Neural cell (in vitro differentiated cells): ENCODE measurements at regions not wholly inside any gene's neighbourhood (a gene's known extent, or its start where the extent isn't known, plus 50 kb on each side); places are given as distances from the start of the nearest gene placed in this dataset.

ENCODE experiments used
- H2AFZ ChIP-seq: fragments of 200-600, 300-800 bp; sonication (generic), shearing (Covaris generic); 2 replicates; pipeline ENCODE4 v1.6.0; 2014; ENCODE audit warnings: low read depth, mild to moderate bottlenecking, antibody characterized with exemption, low read length, moderate library complexity
- H3F3A ChIP-seq: fragments of 200-600 bp; shearing (Covaris generic); 2 replicates; pipeline ENCODE4 v1.6.1; 2016; ENCODE audit warnings: mild to moderate bottlenecking, moderate library complexity, mixed read lengths, antibody characterized with exemption, low read length; ENCODE audit not compliant: insufficient read depth, poor library complexity, severe bottlenecking
- H3K27ac ChIP-seq: fragments of 200-600, 300-800 bp; sonication (generic), shearing (Covaris generic); 2 replicates; pipeline ENCODE4 v1.5.1; 2014; ENCODE audit warnings: mild to moderate bottlenecking, low read length, moderate library complexity
- H3K27me3 ChIP-seq: fragments of 300-800, 200-600 bp; sonication (generic), shearing (Covaris generic); 2 replicates; pipeline ENCODE4 v1.6.0; 2014; ENCODE audit warnings: mild to moderate bottlenecking, low read depth, low read length, moderate library complexity; ENCODE audit not compliant: insufficient read depth
- H3K36me3 ChIP-seq: fragments of 300-800, 200-600 bp; sonication (generic), shearing (Covaris generic); 2 replicates; pipeline ENCODE4 v1.5.1; 2014; ENCODE audit warnings: mild to moderate bottlenecking, antibody characterized with exemption, low read length, moderate library complexity; ENCODE audit not compliant: insufficient read depth
- H3K4me2 ChIP-seq: fragments of 300-800, 200-600 bp; sonication (generic), shearing (Covaris generic); 2 replicates; pipeline ENCODE4 v1.6.0; 2014; ENCODE audit warnings: mild to moderate bottlenecking, low read length
- H3K4me3 ChIP-seq: fragments of 300-800, 200-600 bp; sonication (generic), shearing (Covaris generic); 2 replicates; pipeline ENCODE4 v1.5.1; 2014; ENCODE audit warnings: mild to moderate bottlenecking, low read length, moderate library complexity
- H3K79me2 ChIP-seq: fragments of 200-600 bp; shearing (Covaris generic); replicated peaks from 2 replicates; pipeline ENCODE4 v1.6.0; 2014; ENCODE audit warnings: mild to moderate bottlenecking, low read length, moderate library complexity; ENCODE audit not compliant: insufficient read depth
- H3K9ac ChIP-seq: fragments of 300-800, 200-600 bp; sonication (generic), shearing (Covaris generic); 2 replicates; pipeline ENCODE4 v1.6.1; 2016; ENCODE audit warnings: mild to moderate bottlenecking, low read length, mixed read lengths
- H3K9me2 ChIP-seq: fragments of 200-600 bp; shearing (Covaris generic); 2 replicates; pipeline ENCODE4 v1.6.1; 2016; ENCODE audit warnings: mild to moderate bottlenecking, low read length, mixed read lengths; ENCODE audit not compliant: insufficient read depth
- H3K9me3 ChIP-seq: fragments of 200-600, 300-800 bp; sonication (generic), shearing (Covaris generic); 2 replicates; pipeline ENCODE4 v1.6.1; 2016; ENCODE audit warnings: mild to moderate bottlenecking, mixed run types, low read length, moderate library complexity, mixed read lengths
- H4K20me1 ChIP-seq: fragments of 200-600 bp; shearing (Covaris generic); 2 replicates; pipeline ENCODE4 v1.6.1; 2016; ENCODE audit warnings: mild to moderate bottlenecking, mixed run types; ENCODE audit not compliant: insufficient read depth
- CTCF ChIP-seq: fragments of 450-650 bp; IDR thresholded peaks from 2 replicates; pipeline ENCODE4 v1.5.1; 2014; ENCODE audit warnings: antibody characterized with exemption, mild to moderate bottlenecking, moderate library complexity; ENCODE audit not compliant: poor library complexity, severe bottlenecking
- EP300 ChIP-seq: fragments of 450-650 bp; conservative IDR thresholded peaks from 2 replicates; pipeline ENCODE4 v1.6.1; 2014; ENCODE audit warnings: antibody characterized with exemption, mild to moderate bottlenecking, moderate library complexity; ENCODE audit not compliant: poor library complexity, severe bottlenecking
- EZH2 ChIP-seq: fragments of 200-600, 300-800 bp; shearing (Covaris generic), sonication (generic); IDR thresholded peaks from 2 replicates; pipeline ENCODE4 v1.6.1; 2014; ENCODE audit warnings: antibody characterized with exemption, low read length, borderline replicate concordance, mild to moderate bottlenecking; ENCODE audit not compliant: insufficient read depth, poor library complexity, severe bottlenecking
- MXI1 ChIP-seq: fragments of 450-650 bp; conservative IDR thresholded peaks from 2 replicates; pipeline ENCODE4 v1.6.1; 2014; ENCODE audit warnings: antibody characterized with exemption, mild to moderate bottlenecking; ENCODE audit not compliant: poor library complexity, severe bottlenecking
- POLR2AphosphoS5 ChIP-seq: IDR thresholded peaks from 2 replicates; pipeline ENCODE4 v1.6.1; 2012
- RAD21 ChIP-seq: fragments of 450-650 bp; conservative IDR thresholded peaks from 2 replicates; pipeline ENCODE4 v1.6.1; 2014; ENCODE audit warnings: antibody characterized with exemption, mild to moderate bottlenecking, moderate library complexity
- SMC3 ChIP-seq: fragments of 450-650 bp; conservative IDR thresholded peaks from 2 replicates; pipeline ENCODE4 v1.6.1; 2014; ENCODE audit warnings: antibody characterized with exemption, mild to moderate bottlenecking, moderate library complexity; ENCODE audit not compliant: poor library complexity
- TAF1 ChIP-seq: IDR thresholded peaks from 2 replicates; pipeline ENCODE4 v1.6.1; 2012; ENCODE audit warnings: low read depth
- TF ChIP-seq, protein P1 (sequence below): IDR thresholded peaks from 2 replicates; pipeline ENCODE4 v1.6.1; 2012; ENCODE audit warnings: borderline replicate concordance

DNA sequence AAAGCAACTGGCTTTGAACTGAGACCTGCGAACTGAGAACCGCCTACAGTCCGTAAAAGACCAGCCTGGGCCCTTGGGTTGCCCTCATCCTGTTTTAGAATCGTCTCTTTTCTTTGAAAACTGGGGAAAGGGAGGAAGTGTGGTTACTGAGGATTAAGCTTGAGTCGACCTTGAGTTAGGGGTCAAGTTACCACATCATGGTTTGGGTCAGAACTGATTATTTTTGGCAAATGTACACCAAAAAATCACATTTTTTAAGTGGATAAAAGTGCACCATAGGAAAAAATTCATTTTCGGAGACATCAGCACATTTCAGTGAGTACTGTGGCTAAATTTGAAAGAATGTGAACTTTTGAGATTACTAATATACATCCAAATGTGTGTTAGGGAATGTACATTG, 76.9 kb upstream of the KAZN start:
- Histone ChIP-seq H3K9ac (no peak overlapping the region), H3K36me3 (no peaks in the 10 kb centered on the region), H3K9me2 (no peaks in the 10 kb centered on the region), H3K27me3 (no peaks in the 10 kb centered on the region), H3K4me2 (no peak overlapping the region), H4K20me1 (no peaks in the 10 kb centered on the region), H2AFZ (no peak overlapping the region), H3K4me3 (no peak overlapping the region), H3F3A (no peaks in the 10 kb centered on the region), H3K79me2 (no peaks in the 10 kb centered on the region), H3K9me3 (no peaks in the 10 kb centered on the region), H3K27ac (no peak overlapping the region)
- TF ChIP-seq EP300, result no peak
- no peak for TF ChIP-seq CTCF
- no peak for TF ChIP-seq RAD21
- TF ChIP-seq POLR2AphosphoS5, result no peak
- no peak for TF ChIP-seq EZH2
- TF ChIP-seq MXI1, result no peak
- TF ChIP-seq, protein P1, sequence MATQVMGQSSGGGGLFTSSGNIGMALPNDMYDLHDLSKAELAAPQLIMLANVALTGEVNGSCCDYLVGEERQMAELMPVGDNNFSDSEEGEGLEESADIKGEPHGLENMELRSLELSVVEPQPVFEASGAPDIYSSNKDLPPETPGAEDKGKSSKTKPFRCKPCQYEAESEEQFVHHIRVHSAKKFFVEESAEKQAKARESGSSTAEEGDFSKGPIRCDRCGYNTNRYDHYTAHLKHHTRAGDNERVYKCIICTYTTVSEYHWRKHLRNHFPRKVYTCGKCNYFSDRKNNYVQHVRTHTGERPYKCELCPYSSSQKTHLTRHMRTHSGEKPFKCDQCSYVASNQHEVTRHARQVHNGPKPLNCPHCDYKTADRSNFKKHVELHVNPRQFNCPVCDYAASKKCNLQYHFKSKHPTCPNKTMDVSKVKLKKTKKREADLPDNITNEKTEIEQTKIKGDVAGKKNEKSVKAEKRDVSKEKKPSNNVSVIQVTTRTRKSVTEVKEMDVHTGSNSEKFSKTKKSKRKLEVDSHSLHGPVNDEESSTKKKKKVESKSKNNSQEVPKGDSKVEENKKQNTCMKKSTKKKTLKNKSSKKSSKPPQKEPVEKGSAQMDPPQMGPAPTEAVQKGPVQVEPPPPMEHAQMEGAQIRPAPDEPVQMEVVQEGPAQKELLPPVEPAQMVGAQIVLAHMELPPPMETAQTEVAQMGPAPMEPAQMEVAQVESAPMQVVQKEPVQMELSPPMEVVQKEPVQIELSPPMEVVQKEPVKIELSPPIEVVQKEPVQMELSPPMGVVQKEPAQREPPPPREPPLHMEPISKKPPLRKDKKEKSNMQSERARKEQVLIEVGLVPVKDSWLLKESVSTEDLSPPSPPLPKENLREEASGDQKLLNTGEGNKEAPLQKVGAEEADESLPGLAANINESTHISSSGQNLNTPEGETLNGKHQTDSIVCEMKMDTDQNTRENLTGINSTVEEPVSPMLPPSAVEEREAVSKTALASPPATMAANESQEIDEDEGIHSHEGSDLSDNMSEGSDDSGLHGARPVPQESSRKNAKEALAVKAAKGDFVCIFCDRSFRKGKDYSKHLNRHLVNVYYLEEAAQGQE, result no peak
- TF ChIP-seq SMC3, result no peak
- TF ChIP-seq TAF1, result no peak

GRCh38 chr1:14522077-14522925, 76.2 kb upstream of the KAZN start:
- no peaks in the 10 kb centered on the region for H3F3A ChIP-seq
- H3K4me2 ChIP-seq, result no peak overlapping the region
- H4K20me1 ChIP-seq, result no peaks in the 10 kb centered on the region
- no peak overlapping the region for H3K4me3 ChIP-seq
- H3K27ac ChIP-seq, result no peak overlapping the region
- H3K9ac ChIP-seq, result no peak overlapping the region
- no peaks in the 10 kb centered on the region for H3K9me2 ChIP-seq
- no peaks in the 10 kb centered on the region for H3K9me3 ChIP-seq
- H2AFZ ChIP-seq, result no peak overlapping the region
- no peaks in the 10 kb centered on the region for H3K79me2 ChIP-seq
- no peak for TF ChIP-seq POLR2AphosphoS5
- TF ChIP-seq MXI1, result no peak
- TF ChIP-seq, protein P1, result no peak
- TF ChIP-seq TAF1, result no peak
- TF ChIP-seq CTCF, result no peak
- TF ChIP-seq EZH2, result no peak
- no peak for TF ChIP-seq EP300
- TF ChIP-seq SMC3, result no peak
- no peak for TF ChIP-seq RAD21
- H3K36me3 ChIP-seq, result no peaks in the 10 kb centered on the region
- H3K27me3 ChIP-seq, result no peaks in the 10 kb centered on the region
